AG09309 (cell line): ENCODE measurements at regions not wholly inside any gene's neighbourhood (a gene's known extent, or its start where the extent isn't known, plus 50 kb on each side); places are given as distances from the start of the nearest gene placed in this dataset.
"Not testable (repeated sequence)": the region's sequence is repeated elsewhere in the genome, so short reads cannot be mapped to it uniquely, and the experiment has no call there.

ENCODE experiments used
- DNase-seq: peaks from one replicate; pipeline ENCODE4 v3.0.0-alpha.2; 2010; ENCODE audit warnings: low read depth
- H3K4me3 ChIP-seq: 2 replicates; pipeline ENCODE4 v1.5.1; 2011; ENCODE audit warnings: mild to moderate bottlenecking, low read depth, low read length, moderate library complexity; ENCODE audit not compliant: control insufficient read depth
- CTCF ChIP-seq: IDR thresholded peaks from 2 replicates; pipeline ENCODE4 v1.5.1; 2011; ENCODE audit warnings: mild to moderate bottlenecking, low read depth, low read length, inconsistent platforms; ENCODE audit not compliant: insufficient read depth, control insufficient read depth; ENCODE audit errors: missing control alignments

DNA sequence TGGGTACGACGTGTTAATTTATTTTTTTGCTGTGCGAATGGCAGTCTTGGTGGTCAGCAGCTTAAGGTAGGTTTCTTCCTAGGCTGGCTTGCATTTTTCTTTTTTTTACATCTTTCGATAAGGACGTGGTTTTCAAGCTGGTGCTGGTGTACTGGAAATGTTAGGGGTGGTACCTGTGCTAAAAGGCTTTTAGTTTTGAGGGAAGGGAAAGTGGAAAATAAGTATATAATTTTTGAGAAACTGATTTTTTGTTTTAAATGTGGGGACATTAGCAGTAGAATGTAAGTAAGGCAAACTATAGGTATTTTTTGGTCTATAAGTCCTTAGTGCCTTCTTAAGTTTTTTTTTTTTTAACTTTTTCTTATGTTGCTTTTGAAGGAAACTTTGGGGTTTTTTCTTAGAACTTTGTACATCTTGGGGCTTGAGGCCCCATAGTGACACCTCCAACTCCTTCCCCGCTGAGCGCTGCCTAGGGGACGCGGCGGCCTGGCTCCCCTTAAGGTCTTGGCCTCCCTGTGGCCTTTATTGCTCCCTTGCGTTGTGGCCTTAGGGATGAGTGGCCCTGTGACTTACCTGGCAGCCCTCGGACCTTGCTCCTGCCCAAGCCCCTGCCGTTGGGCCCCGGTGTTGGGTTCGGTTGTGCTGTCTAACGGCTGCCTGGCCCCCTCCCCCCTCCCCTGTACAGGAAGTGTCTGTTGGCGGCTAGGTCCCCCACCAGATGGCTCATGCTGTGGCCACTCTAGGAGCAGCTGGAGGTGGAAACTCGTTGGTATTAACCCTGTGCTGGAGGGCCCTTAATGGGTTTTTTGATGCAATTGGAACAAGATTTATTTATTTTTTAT is 88.0 kb upstream of the RPRML start:
- TF ChIP-seq CTCF = peak; percentile 31
- H3K4me3 ChIP-seq = peak overlapping the region; percentile 90
- peak; percentile 71 for DNase-seq

DNA sequence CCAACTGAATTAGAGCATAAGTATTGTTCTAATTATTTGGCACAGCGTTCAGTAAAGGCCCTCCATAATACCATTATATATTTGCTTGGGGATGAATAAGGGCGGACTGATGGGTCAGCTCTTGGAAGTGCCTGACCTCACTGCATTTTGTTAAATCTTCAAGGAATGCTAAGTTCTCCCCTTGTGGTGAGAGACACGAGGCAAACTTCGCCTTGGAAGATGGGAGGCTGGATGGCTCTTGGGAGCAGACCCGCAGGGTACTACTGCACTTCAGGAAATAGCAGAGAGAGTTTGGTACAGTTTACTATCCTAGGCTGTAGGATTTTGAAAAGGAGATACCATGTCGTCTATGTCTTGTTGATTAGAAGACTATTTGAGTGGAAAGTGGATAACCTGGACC is 87.0 kb upstream of the RPRML start:
- H3K4me3 ChIP-seq = no peak overlapping the region
- TF ChIP-seq CTCF = no peak

GRCh38 chr17:47064684-47065083 is 85.6 kb upstream of the RPRML start:
- no peak for DNase-seq
- H3K4me3 ChIP-seq = no peak overlapping the region
- no peak for TF ChIP-seq CTCF

More for the DNA sequence above, 87.0 kb upstream of the RPRML start:
- DNase-seq = no peak

DNA sequence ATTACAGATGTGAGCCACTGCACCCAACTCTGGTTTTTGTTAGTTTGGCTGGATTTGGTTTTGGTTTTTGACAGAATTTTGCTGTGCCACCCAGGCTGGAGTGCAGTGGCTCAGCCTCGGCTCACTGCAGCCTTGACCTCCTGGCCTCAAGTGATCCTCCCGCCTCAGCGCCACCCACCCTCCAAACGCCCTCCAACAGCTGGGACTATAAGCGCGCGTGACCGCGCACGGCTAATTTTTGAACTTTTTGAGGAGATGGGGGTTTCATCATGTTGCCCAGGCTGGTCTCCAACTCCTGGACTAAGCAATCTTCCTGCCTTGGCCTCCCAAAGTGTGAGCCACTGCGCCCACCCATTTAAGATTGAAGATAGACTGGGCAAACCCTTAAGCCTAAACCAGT is 84.4 kb upstream of the RPRML start:
- no peak for DNase-seq
- no peak for TF ChIP-seq CTCF
- H3K4me3 ChIP-seq = no peak overlapping the region

DNA sequence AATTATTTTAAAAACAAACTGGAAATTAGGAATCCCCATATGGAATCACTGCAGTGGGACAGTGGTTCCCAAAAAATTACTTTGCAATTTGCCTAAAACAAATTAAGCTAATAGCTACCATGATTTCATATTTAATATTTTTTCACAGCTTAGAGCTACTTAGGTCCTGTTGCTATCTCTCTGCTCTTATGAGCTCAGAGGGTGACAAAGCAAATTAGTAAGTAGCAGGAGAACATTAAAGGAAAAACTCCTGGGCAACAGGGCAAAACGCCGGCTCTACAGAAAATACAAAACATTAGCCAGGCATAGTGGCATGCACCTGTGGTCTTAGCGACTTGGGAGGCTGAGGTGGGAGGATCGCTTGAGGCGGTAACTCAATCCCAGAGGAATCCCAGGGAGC is 83.8 kb upstream of the RPRML start:
- not testable (repeated sequence) for H3K4me3 ChIP-seq, DNase-seq

GRCh38 chr17:47060005-47060404 is 81.0 kb upstream of the RPRML start:
- not testable (repeated sequence) for DNase-seq, H3K4me3 ChIP-seq

GRCh38 chr17:47057830-47058229 is 78.8 kb upstream of the RPRML start:
- H3K4me3 ChIP-seq = no peak overlapping the region
- no peak for DNase-seq
- no peak for TF ChIP-seq CTCF

DNA sequence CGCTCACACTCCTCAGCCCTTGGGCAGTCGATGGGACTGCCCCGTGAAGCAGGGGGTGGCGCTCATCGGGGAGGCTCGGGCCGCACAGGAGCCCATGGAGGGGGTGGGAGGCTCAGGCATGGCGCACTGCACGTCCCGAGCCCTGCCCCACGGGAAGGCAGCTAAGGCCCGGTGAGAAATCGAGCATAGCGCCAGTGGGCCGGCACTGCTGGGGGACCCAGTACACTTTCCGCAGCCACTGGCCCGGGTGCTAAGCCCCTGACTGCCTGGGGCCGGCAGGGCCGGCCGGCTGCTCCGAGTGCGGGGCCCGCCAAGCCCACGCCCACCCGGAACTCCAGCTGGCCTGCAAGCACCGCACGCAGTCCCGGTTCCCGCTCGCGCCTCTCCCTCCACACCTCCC is 78.2 kb upstream of the RPRML start:
- not testable (repeated sequence) for H3K4me3 ChIP-seq, DNase-seq

- H3K4me3 ChIP-seq, DNase-seq: not testable (repeated sequence)
Measured at GRCh38 chr17:47056687-47057086, 77.6 kb upstream of the RPRML start.
